Esophagus squamous epithelium (tissue), 5 donors: ENCODE measurements at regions not wholly inside any gene's neighbourhood (a gene's known extent, or its start where the extent isn't known, plus 50 kb on each side); places are given as distances from the start of the nearest gene placed in this dataset.

Experiments
- DNase-seq: peaks from one replicate; lab custom pipeline; 2025; lab: John Stamatoyannopoulos, UW
- H3K27ac ChIP-seq, 4 donors: fragments of 200-600 bp; sonication (generic); one replicate each; pipeline ENCODE4 v1.5.1; 2016 to 2019; ENCODE audit warnings: mild to moderate bottlenecking in 1 of 4
- H3K27me3 ChIP-seq, 4 donors: fragments of 200-600 bp; sonication (generic); 1 replicate in 3 of 4; 2 replicates in 1 of 4; pipeline versions ENCODE4 v1.5.1 to v1.6.0; 2017 to 2021; ENCODE audit warnings: antibody characterized with exemption in 1 of 4
- H3K36me3 ChIP-seq, 3 donors: fragments of 200-600 bp; sonication (generic); one replicate each; pipeline ENCODE4 v1.5.1; 2016 to 2019
- H3K4me1 ChIP-seq, 3 donors: fragments of 200-600 bp; sonication (generic); one replicate each; pipeline ENCODE4 v1.5.1; 2017 to 2019
- H3K4me3 ChIP-seq, 4 donors: fragments of 200-600 bp; sonication (generic); 1 replicate in 3 of 4; 2 replicates in 1 of 4; pipeline ENCODE4 v1.5.1; 2016 to 2019; ENCODE audit warnings: mild to moderate bottlenecking in 2 of 4, moderate library complexity in 1 of 4
- H3K9me3 ChIP-seq, 3 donors: fragments of 200-600 bp; sonication (generic); one replicate each; pipeline ENCODE4 v1.5.1; 2016 to 2019
- POLR2A ChIP-seq, 4 donors: fragments of 450-650 bp; IDR thresholded peaks; one replicate each; pipeline ENCODE4 v1.6.1; 2017; ENCODE audit warnings: antibody characterized with exemption in 4 of 4, mild to moderate bottlenecking in 4 of 4, moderate library complexity in 3 of 4
- WGBS, 2 donors: methylation state at CpG; one replicate each; pipeline ENCODE4 v1.1.5; 2018; 5-methylcytosine and 5-hydroxymethylcytosine counted together
- intact Hi-C: fragments of 100-400 bp; cut with DNase I; formaldehyde crosslinking; loops from one replicate; pipeline ENCODE4 v1.15.0; 2022
- TF ChIP-seq, protein P1 (sequence below), 6 experiments: fragments of 450-650 bp in 4 of 6; fragments of 200-600 bp in 2 of 6; sonication (generic) in 2 of 6; IDR thresholded peaks; one replicate each; pipeline ENCODE4 v1.5.1; 2016 to 2019; ENCODE audit warnings: antibody characterized with exemption in 6 of 6, mild to moderate bottlenecking in 4 of 6, moderate library complexity in 4 of 6
- donor health status: DM: yes; HTN: yes; CAD: no.

DNA sequence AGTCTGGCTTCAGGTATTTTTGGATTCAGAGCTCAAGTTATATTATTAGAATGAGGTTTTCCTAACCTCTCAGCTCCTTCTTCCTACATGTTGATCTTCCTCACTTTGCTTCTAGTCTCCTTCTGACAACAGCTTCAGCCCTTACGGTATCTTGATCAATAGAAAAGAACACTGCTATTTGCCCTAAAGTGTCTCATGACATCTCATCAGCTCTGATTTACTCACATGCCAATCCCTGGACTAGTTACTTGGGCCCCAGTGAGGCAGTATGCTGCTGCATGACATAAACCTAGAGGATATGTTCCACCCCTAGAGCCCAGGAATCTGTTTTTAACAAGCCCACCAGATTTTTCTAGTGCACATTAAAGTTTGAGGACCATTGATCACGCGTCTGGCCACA lies 110.3 kb downstream of the UNC5CL start:
- peaks cover 0 to 4% (median 0%) of the 10 kb centered on the region in 3 donors for H3K4me1 ChIP-seq
- no peaks in the 10 kb centered on the region for H3K9me3 ChIP-seq
- H3K27ac ChIP-seq = no peak overlapping the region
- H3K27me3 ChIP-seq = peaks cover 0 to 3% (median 0%) of the 10 kb centered on the region in 4 donors
- 83 to 93% methylated on average over 3 of the region's 3 CpGs for WGBS, 2 donors
- DNase-seq = no peak
- intact Hi-C loops = no loop called here
- no peaks in the 10 kb centered on the region for H3K36me3 ChIP-seq
- TF ChIP-seq, protein P1, sequence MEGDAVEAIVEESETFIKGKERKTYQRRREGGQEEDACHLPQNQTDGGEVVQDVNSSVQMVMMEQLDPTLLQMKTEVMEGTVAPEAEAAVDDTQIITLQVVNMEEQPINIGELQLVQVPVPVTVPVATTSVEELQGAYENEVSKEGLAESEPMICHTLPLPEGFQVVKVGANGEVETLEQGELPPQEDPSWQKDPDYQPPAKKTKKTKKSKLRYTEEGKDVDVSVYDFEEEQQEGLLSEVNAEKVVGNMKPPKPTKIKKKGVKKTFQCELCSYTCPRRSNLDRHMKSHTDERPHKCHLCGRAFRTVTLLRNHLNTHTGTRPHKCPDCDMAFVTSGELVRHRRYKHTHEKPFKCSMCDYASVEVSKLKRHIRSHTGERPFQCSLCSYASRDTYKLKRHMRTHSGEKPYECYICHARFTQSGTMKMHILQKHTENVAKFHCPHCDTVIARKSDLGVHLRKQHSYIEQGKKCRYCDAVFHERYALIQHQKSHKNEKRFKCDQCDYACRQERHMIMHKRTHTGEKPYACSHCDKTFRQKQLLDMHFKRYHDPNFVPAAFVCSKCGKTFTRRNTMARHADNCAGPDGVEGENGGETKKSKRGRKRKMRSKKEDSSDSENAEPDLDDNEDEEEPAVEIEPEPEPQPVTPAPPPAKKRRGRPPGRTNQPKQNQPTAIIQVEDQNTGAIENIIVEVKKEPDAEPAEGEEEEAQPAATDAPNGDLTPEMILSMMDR (IDR thresholded peaks at IDR 0.05) = no peak
- no peak for TF ChIP-seq POLR2A (IDR thresholded peaks at IDR 0.05)
- H3K4me3 ChIP-seq = no peak overlapping the region

DNA sequence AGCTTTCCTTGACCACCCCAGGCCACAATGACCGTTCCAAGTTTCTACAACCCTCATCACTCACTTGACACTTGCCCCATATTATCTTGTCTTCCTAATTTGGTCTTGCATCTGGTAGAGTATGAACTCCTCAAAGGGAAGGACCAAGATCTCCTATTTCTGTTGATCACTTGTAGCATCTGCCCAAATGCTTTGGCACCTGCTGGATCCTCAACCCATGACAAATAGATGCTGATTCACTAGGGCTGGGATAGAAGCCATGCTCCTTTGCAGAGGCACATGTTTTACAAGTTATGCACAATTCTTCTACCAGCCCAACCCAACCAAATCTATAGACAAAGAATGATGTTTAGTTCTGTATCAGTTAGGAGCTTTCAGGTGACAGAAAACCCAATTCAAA lies 110.7 kb downstream of the UNC5CL start:
- intact Hi-C loops = no loop called here
- no peak for DNase-seq
- Histone ChIP-seq H3K27me3 (peaks cover 0 to 3% (median 0%) of the 10 kb centered on the region in 4 donors), H3K9me3 (no peaks in the 10 kb centered on the region), H3K4me1 (peaks cover 0 to 4% (median 0%) of the 10 kb centered on the region in 3 donors), H3K27ac (no peak overlapping the region), H3K36me3 (no peaks in the 10 kb centered on the region), H3K4me3 (no peak overlapping the region)
- TF ChIP-seq, protein P1 (IDR thresholded peaks at IDR 0.05) = no peak
- no peak for TF ChIP-seq POLR2A (IDR thresholded peaks at IDR 0.05)
- 74 to 77% methylated on average over 1 of the region's 1 CpG for WGBS, 2 donors

DNA sequence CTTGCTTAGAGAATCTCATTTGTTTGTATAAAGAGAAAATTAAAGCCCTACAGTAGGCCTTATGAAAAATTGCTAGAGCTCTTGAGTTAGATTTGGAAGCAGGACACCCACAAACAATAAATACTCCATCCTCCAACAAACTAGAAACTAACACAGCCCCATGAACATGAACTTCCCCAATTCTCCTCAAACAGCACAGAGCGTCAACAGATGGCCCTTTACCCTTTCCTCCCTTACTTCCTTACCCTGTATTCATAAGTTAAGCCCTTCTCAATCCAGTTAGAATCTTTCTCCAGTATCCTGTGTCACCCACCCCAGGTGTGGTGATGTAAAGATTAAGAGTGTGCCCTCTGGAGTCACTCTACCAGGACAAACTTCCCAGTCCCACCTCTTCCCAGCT lies 113.7 kb downstream of the UNC5CL start:
- TF ChIP-seq, protein P1 (IDR thresholded peaks at IDR 0.05) = no peak
- no peak for TF ChIP-seq POLR2A (IDR thresholded peaks at IDR 0.05)
- no peak overlapping the region for H3K4me3 ChIP-seq
- WGBS, 2 donors = 43 to 84% methylated on average over 1 of the region's 1 CpG
- no peaks in the 10 kb centered on the region for H3K36me3 ChIP-seq
- intact Hi-C loops = no loop called here
- H3K27ac ChIP-seq = no peak overlapping the region
- DNase-seq = no peak
- peaks cover 0 to 3% (median 0%) of the 10 kb centered on the region in 4 donors for H3K27me3 ChIP-seq
- no peaks in the 10 kb centered on the region for H3K9me3 ChIP-seq
- no peaks in the 10 kb centered on the region for H3K4me1 ChIP-seq

DNA sequence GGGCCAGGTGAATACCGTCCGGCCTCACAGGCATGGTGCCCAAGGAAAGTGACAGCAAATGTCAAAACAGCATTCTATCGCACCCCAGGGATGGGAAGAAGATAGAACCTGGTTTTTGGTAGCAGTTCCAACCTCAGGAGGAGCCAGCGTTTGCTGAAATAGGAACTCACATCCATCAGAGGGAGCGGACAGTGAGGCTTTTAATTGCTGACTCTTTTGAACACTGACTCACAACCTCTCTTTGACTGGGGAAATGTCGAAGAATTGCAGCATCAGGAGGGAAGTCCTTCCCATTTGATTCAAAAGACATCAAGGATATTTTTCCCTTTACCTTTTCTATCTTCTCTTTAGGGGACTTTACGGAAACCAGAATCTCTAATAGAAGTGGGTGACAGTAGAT lies 114.2 kb downstream of the UNC5CL start:
- no peak for DNase-seq
- intact Hi-C loops = no loop called here
- Histone ChIP-seq H3K4me3 (no peak overlapping the region), H3K36me3 (no peaks in the 10 kb centered on the region), H3K9me3 (no peaks in the 10 kb centered on the region), H3K27ac (no peak overlapping the region), H3K4me1 (no peaks in the 10 kb centered on the region), H3K27me3 (peaks cover 0 to 3% (median 0%) of the 10 kb centered on the region in 4 donors)
- TF ChIP-seq, protein P1 (IDR thresholded peaks at IDR 0.05) = no peak
- no peak for TF ChIP-seq POLR2A (IDR thresholded peaks at IDR 0.05)
- 78 to 87% methylated on average over 7 of the region's 7 CpGs for WGBS, 2 donors

DNA sequence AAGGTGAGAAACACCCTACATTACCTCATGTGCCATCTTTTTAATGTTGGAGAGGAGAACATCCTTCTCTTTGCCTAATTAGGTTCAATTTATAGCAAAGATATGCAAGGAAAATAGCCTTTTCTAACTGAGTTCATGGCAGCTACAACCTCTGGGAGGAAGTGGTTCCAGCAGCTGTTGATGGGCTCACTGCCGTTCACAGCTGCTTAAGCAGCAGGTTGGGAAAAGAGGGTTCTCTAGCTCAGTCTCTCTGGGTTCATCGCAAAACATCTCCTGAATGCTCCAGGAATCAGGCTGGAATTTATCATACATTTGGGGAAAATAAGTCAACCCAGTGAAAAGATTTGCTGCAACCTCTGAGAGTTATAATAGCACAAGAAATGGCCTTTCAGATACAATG lies 115.1 kb downstream of the UNC5CL start:
- 67 to 92% methylated on average over 2 of the region's 2 CpGs for WGBS, 2 donors
- DNase-seq = no peak

More for the DNA sequence above, 115.1 kb downstream of the UNC5CL start:
- Histone ChIP-seq H3K4me3 (no peak overlapping the region), H3K9me3 (no peaks in the 10 kb centered on the region), H3K36me3 (no peaks in the 10 kb centered on the region), H3K27me3 (peaks cover 0 to 3% (median 0%) of the 10 kb centered on the region in 4 donors), H3K4me1 (no peaks in the 10 kb centered on the region), H3K27ac (no peak overlapping the region)
- TF ChIP-seq POLR2A (IDR thresholded peaks at IDR 0.05) = no peak
- TF ChIP-seq, protein P1 (IDR thresholded peaks at IDR 0.05) = no peak
- intact Hi-C loops = no loop called here
